HCT116 (cell line): ENCODE measurements at regions not wholly inside any gene's neighbourhood (a gene's known extent, or its start where the extent isn't known, plus 50 kb on each side); places are given as distances from the start of the nearest gene placed in this dataset.

ENCODE experiments used
- ATAC-seq: fragments of 200-7000 bp; cut with Tn5 transposase; 2 replicates; pipeline ENCODE4 v1.9.1; 2020; ENCODE audit warnings: mild to moderate bottlenecking, moderate library complexity
- BruUV-seq: library from RNA; stranded (reverse); fragments of 400-500 nt; replicated peaks from 2 replicates; lab custom pipeline; 2021; lab: Mats Ljungman, UMichigan
- CTCF ChIA-PET: fragments of 300-600 bp; sonication (Branson Sonifier 250); formaldehyde crosslinking; loops from one replicate; lab custom pipeline; 2021; ENCODE audit warnings: antibody characterized with exemption; lab: Charles Lee
- POLR2A ChIA-PET: fragments of 300-600, 350-600 bp; sonication (Branson Sonifier 250); formaldehyde crosslinking; loops from one replicate; lab custom pipeline; 2021; ENCODE audit warnings: antibody characterized with exemption; lab: Charles Lee
- RAD21 ChIA-PET, 2 experiments: fragments of 300-600 bp; sonication (Branson Sonifier 250); formaldehyde crosslinking; loops; one replicate each; lab custom pipeline; 2023; ENCODE audit warnings: low total read pairs in 2 of 2; ENCODE audit not compliant: uncharacterized antibody in 2 of 2, unreplicated experiment in 2 of 2, low non-redundant PET in 1 of 2; lab: Charles Lee
- DNase-seq: peaks from one replicate; pipeline ENCODE4 v3.0.0-alpha.2; 2010; ENCODE audit warnings: low read depth, low spot score
- H2AFZ ChIP-seq: fragments of 200-600 bp; shearing (Covaris generic), sonication (generic); 2 replicates; pipeline ENCODE4 v1.6.1; 2017; ENCODE audit warnings: low read depth, mixed run types, mixed read lengths, antibody characterized with exemption, low read length; ENCODE audit not compliant: poor library complexity, severe bottlenecking
- H3K27ac ChIP-seq: 2 replicates; pipeline ENCODE4 v1.5.1; 2012; ENCODE audit warnings: low read depth, low read length
- H3K27me3 ChIP-seq: fragments of 200-600 bp; sonication (generic); 2 replicates; pipeline ENCODE4 v1.6.1; 2016; ENCODE audit warnings: mixed run types, low read length, mixed read lengths; ENCODE audit not compliant: insufficient read depth
- H3K36me3 ChIP-seq, 2 experiments: fragments of 200-500 bp in 1 of 2; fragments of 200-600 bp in 1 of 2; sonication (Bioruptor generic) in 1 of 2; sonication (generic) in 1 of 2; 2 replicates each; pipeline versions ENCODE4 v1.5.1 to v1.6.1; 2014 to 2016; ENCODE audit warnings: low read length in 2 of 2, inconsistent platforms in 1 of 2, mixed read lengths in 1 of 2, mixed run types in 1 of 2; ENCODE audit not compliant: insufficient read depth in 2 of 2, control insufficient read depth in 1 of 2
- H3K4me1 ChIP-seq, 2 experiments: fragments of 200-600 bp in 1 of 2; sonication (generic) in 1 of 2; 2 replicates each; pipeline versions ENCODE4 v1.5.1 to v1.6.1; 2012 to 2017; ENCODE audit warnings: low read length in 2 of 2, inconsistent platforms in 1 of 2, mild to moderate bottlenecking in 1 of 2, mixed read lengths in 1 of 2, mixed run types in 1 of 2, moderate library complexity in 1 of 2; ENCODE audit not compliant: insufficient read depth in 2 of 2, control insufficient read depth in 1 of 2
- H3K4me2 ChIP-seq: fragments of 200-600 bp; sonication (generic); 2 replicates; pipeline ENCODE4 v1.6.1; 2017; ENCODE audit warnings: mixed run types, low read length, mixed read lengths
- H3K4me3 ChIP-seq, 2 experiments: fragments of 200-600 bp in 1 of 2; sonication (generic) in 1 of 2; replicated peaks in 1 of 2; 2 replicates each; pipeline ENCODE4 v1.5.1; 2011 to 2016; ENCODE audit warnings: low read length in 2 of 2, control low read depth in 1 of 2, low read depth in 1 of 2, mild to moderate bottlenecking in 1 of 2, mixed read lengths in 1 of 2, mixed run types in 1 of 2
- H3K79me2 ChIP-seq: fragments of 200-600 bp; sonication (generic); 2 replicates; pipeline ENCODE4 v1.6.1; 2017; ENCODE audit warnings: mild to moderate bottlenecking, mixed run types, low read length, moderate library complexity, mixed read lengths; ENCODE audit not compliant: insufficient read depth
- H3K9ac ChIP-seq: fragments of 200-600 bp; sonication (generic); 2 replicates; pipeline ENCODE4 v1.6.1; 2016; ENCODE audit warnings: low read length, mixed read lengths
- H3K9me2 ChIP-seq: fragments of 200-600 bp; sonication (generic), shearing (Covaris generic); 2 replicates; pipeline ENCODE4 v1.6.1; 2017; ENCODE audit warnings: mixed run types, mild to moderate bottlenecking, moderate library complexity; ENCODE audit not compliant: insufficient read depth
- H3K9me3 ChIP-seq, 2 experiments: fragments of 200-500 bp in 1 of 2; fragments of 200-600 bp in 1 of 2; sonication (Bioruptor generic) in 1 of 2; sonication (generic) in 1 of 2; 2 replicates each; pipeline ENCODE4 v1.6.1; 2014 to 2017; ENCODE audit warnings: low read length in 2 of 2, mixed read lengths in 2 of 2, inconsistent platforms in 1 of 2, low read depth in 1 of 2, mild to moderate bottlenecking in 1 of 2, mixed run types in 1 of 2, moderate library complexity in 1 of 2; ENCODE audit not compliant: control insufficient read depth in 1 of 2, insufficient read depth in 1 of 2
- H4K20me1 ChIP-seq: fragments of 200-600 bp; sonication (generic), shearing (Covaris generic); 2 replicates; pipeline ENCODE4 v1.6.1; 2017; ENCODE audit warnings: mixed run types, mild to moderate bottlenecking, moderate library complexity; ENCODE audit not compliant: insufficient read depth
- EZH2phosphoT487 ChIP-seq: fragments of 200-600 bp; IDR thresholded peaks from 2 replicates; pipeline ENCODE4 v1.6.1; 2018; ENCODE audit warnings: antibody characterized with exemption, borderline replicate concordance
- JUND ChIP-seq: IDR thresholded peaks from 2 replicates; pipeline ENCODE4 v1.6.1; 2012
- POLR2A ChIP-seq: IDR thresholded peaks from 2 replicates; pipeline ENCODE4 v1.7.0; 2011; ENCODE audit warnings: borderline replicate concordance; ENCODE audit not compliant: insufficient read depth, insufficient read length; ENCODE audit errors: extremely low read depth
- RAD21 ChIP-seq: IDR thresholded peaks from 2 replicates; pipeline ENCODE4 v1.6.1; 2012; ENCODE audit warnings: low read depth, mild to moderate bottlenecking
- SIN3A ChIP-seq: IDR thresholded peaks from 2 replicates; pipeline ENCODE4 v1.6.1; 2012; ENCODE audit warnings: low read depth
- SRF ChIP-seq: IDR thresholded peaks from 2 replicates; pipeline ENCODE4 v1.6.1; 2012; ENCODE audit warnings: low read depth
- YY1 ChIP-seq: IDR thresholded peaks from 2 replicates; pipeline ENCODE4 v1.6.1; 2011; ENCODE audit warnings: low read length, low read depth, moderate library complexity, mild to moderate bottlenecking; ENCODE audit not compliant: insufficient replicate concordance; ENCODE audit errors: extremely low read depth
- ZBTB33 ChIP-seq: IDR thresholded peaks from 2 replicates; pipeline ENCODE4 v1.6.1; 2011; ENCODE audit warnings: mild to moderate bottlenecking, low read length, moderate library complexity; ENCODE audit not compliant: insufficient replicate concordance; ENCODE audit errors: extremely low read depth
- ZNF274 ChIP-seq: fragments of 200-500 bp; sonication (Bioruptor generic); IDR thresholded peaks from 2 replicates; pipeline ENCODE4 v1.6.1; 2014; ENCODE audit warnings: mild to moderate bottlenecking, low read depth, low read length, inconsistent platforms
- intact Hi-C: fragments of 100-400 bp; cut with micrococcal nuclease; formaldehyde crosslinking; loops from 2 replicates; pipeline ENCODE4 v1.10.0; 2022
- TF ChIP-seq, protein P1 (sequence below), 3 experiments: fragments of 200-600 bp in 1 of 3; sonication (generic) in 1 of 3; IDR thresholded peaks in 2 of 3; conservative IDR thresholded peaks in 1 of 3; 2 replicates each; pipeline ENCODE4 v1.5.1; 2012 to 2017; ENCODE audit warnings: low read depth in 2 of 3, low read length in 2 of 3, antibody characterized with exemption in 1 of 3, borderline replicate concordance in 1 of 3, control low read depth in 1 of 3, mild to moderate bottlenecking in 1 of 3, mixed read lengths in 1 of 3, mixed run types in 1 of 3, moderate library complexity in 1 of 3; ENCODE audit not compliant: insufficient read depth in 1 of 3
- TF ChIP-seq, protein P2 (sequence below): IDR thresholded peaks from 2 replicates; pipeline ENCODE4 v1.6.1; 2012

DNA sequence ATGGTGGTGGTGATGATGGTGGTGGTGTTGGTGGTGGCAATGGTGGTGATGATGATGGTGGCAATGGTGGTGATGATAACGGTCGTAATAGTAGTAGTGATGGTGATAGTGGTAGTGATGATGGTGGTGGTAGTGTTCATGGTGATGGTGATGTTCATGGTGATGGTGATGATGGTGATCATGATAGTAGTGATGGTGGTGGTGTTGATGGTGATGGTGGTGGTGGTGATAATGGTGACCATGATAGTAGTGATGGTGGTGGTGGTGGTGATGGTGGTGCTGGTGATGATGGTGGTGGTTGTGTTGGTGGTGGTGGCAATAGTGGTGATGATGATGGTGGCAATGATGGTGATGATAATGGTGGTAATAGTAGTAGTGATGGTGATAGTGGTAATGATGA is 68.0 kb downstream of the SOX9 start:
- intact Hi-C loops: no loop called here
- no TSS peak for BruUV-seq
- Histone ChIP-seq H4K20me1 (no peaks in the 10 kb centered on the region), H3K36me3 (no peaks in the 10 kb centered on the region), H3K4me2 (no peak overlapping the region), H3K27me3 (no peaks in the 10 kb centered on the region), H3K9me2 (no peaks in the 10 kb centered on the region), H3K9ac (no peak overlapping the region), H3K27ac (no peak overlapping the region), H2AFZ (no peak overlapping the region), H3K9me3 (peaks cover 0 to 7% of the 10 kb centered on the region in 2 experiments; a peak in 1 of 4 replicates), H3K79me2 (no peaks in the 10 kb centered on the region), H3K4me3 (no peak overlapping the region), H3K4me1 (no peaks in the 10 kb centered on the region)
- ChIA-PET RAD21 (no interaction called here), CTCF (no interaction called here), POLR2A (no interaction called here)
- ATAC-seq (no peak), DNase-seq (no peak)
- TF ChIP-seq, protein P1, sequence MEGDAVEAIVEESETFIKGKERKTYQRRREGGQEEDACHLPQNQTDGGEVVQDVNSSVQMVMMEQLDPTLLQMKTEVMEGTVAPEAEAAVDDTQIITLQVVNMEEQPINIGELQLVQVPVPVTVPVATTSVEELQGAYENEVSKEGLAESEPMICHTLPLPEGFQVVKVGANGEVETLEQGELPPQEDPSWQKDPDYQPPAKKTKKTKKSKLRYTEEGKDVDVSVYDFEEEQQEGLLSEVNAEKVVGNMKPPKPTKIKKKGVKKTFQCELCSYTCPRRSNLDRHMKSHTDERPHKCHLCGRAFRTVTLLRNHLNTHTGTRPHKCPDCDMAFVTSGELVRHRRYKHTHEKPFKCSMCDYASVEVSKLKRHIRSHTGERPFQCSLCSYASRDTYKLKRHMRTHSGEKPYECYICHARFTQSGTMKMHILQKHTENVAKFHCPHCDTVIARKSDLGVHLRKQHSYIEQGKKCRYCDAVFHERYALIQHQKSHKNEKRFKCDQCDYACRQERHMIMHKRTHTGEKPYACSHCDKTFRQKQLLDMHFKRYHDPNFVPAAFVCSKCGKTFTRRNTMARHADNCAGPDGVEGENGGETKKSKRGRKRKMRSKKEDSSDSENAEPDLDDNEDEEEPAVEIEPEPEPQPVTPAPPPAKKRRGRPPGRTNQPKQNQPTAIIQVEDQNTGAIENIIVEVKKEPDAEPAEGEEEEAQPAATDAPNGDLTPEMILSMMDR (IDR thresholded peaks at IDR 0.05 in 2 of 3, conservative IDR thresholded peaks at IDR 0.05 in 1 of 3; ENCODE audit: borderline replicate concordance in 1 of 3, insufficient read depth in 1 of 3, low read depth in 2 of 3, low read length in 2 of 3): no peak
- TF ChIP-seq JUND: no peak
- no peak for TF ChIP-seq RAD21
- TF ChIP-seq, protein P2, sequence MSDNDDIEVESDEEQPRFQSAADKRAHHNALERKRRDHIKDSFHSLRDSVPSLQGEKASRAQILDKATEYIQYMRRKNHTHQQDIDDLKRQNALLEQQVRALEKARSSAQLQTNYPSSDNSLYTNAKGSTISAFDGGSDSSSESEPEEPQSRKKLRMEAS: no peak

DNA sequence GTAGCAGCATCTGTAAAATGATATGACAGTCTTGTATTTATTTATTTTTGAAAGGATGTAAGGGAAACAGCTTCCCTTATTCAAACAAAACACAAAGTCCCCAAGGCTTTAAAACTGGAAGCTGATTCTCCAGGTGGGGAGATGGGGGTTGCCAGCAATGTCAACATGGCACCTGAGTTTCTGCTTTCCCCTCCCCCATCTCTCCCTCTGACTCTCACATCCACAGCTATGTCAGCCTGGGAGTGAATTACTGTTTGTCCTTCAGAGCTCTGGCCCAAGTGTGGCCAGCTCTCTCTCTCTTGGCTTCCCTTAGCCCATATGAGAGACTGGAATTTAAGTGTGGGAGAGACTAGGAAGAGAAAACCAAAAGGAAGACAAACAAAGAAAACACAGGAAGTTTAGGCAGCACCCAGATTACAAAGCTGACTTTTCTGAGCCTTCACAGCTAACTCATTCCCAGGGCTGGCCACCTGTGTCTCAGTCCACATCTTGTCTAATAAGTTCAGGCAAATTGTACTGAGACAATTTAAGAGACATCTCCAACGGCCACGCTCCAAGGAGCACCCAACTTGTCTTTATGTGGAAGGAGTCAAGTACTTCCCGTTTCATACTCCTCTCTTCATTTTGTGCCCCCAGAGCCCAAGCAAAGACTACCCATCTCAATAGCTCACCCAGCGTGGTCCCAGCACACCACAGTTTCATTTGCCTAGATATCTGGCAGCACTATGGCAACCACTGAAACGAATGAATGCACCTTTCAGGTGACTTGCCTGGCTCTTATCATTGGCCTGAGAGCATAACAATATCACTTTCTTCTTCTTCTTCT is 69.2 kb downstream of the SOX9 start:
- Histone ChIP-seq H3K4me2 (no peak overlapping the region), H3K9me2 (no peaks in the 10 kb centered on the region), H3K9ac (no peak overlapping the region), H3K9me3 (peaks cover 0 to 7% of the 10 kb centered on the region in 2 experiments; a peak in 1 of 4 replicates), H3K27me3 (no peaks in the 10 kb centered on the region), H4K20me1 (no peaks in the 10 kb centered on the region), H3K27ac (no peak overlapping the region), H3K4me3 (no peak overlapping the region), H3K4me1 (no peaks in the 10 kb centered on the region), H2AFZ (no peak overlapping the region), H3K79me2 (no peaks in the 10 kb centered on the region), H3K36me3 (no peaks in the 10 kb centered on the region)
- ATAC-seq (no peak), DNase-seq (no peak)
- intact Hi-C loops: no loop called here
- RAD21 ChIA-PET: no interaction called here
- CTCF ChIA-PET: no interaction called here
- BruUV-seq: no TSS peak
- POLR2A ChIA-PET: no interaction called here
- TF ChIP-seq POLR2A (no peak), RAD21 (no peak), ZNF274 (no peak), SRF (no peak), EZH2phosphoT487 (no peak), SIN3A (no peak), YY1 (no peak), ZBTB33 (no peak)
- TF ChIP-seq, protein P1 (IDR thresholded peaks at IDR 0.05 in 2 of 3, conservative IDR thresholded peaks at IDR 0.05 in 1 of 3; ENCODE audit: borderline replicate concordance in 1 of 3, insufficient read depth in 1 of 3, low read depth in 2 of 3, low read length in 2 of 3): no peak
